ENCODE measurements at regions not wholly inside any gene's neighbourhood (a gene's known extent, or its start where the extent isn't known, plus 50 kb on each side); places are given as distances from the start of the nearest gene placed in this dataset.
A peak's percentile ranks its signal among the peaks of the same experiment; 100 is the strongest.

DNA sequence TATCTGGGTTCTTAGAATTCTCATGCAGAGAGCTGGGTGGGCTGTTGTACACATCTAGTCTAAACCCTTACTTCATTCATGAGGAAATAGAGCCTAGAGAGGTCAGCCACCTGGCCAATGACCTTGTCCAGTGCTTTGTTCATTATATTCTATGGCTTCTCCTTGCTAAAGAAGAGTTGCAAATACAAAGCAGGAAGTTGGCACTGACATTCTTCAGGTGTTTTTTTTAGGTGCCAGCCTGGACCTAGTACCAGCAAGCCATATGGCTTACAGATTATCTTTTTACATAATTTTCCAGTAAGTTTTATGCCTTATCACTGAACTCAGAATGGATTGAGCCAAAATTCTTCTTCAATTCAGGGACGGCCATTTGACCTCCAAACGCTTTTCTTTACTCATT lies 54.7 kb upstream of the PGM2 start:
- DNase-seq (no peak), ATAC-seq (no peak)
- H3K4me1 Mint-ChIP-seq (ENCODE audit: low read depth), result no peaks in the 10 kb centered on the region
- no peak overlapping the region for H3K4me3 Mint-ChIP-seq
- H3K36me3 Mint-ChIP-seq (ENCODE audit: low read depth), result no peaks in the 10 kb centered on the region
- CTCF ChIA-PET, result interaction anchor here (1.0 kb wide), 1 partner anchor 169 kb away, joined by 3 read pairs; no protein-coding TSS in a partner anchor
- POLR2A ChIA-PET, result no interaction called here
- H3K27me3 Mint-ChIP-seq (ENCODE audit: low read depth), result no peaks in the 10 kb centered on the region
- no peak overlapping the region for H3K27ac Mint-ChIP-seq
- no peaks in the 10 kb centered on the region for H3K9me3 Mint-ChIP-seq (ENCODE audit: insufficient read depth)

DNA sequence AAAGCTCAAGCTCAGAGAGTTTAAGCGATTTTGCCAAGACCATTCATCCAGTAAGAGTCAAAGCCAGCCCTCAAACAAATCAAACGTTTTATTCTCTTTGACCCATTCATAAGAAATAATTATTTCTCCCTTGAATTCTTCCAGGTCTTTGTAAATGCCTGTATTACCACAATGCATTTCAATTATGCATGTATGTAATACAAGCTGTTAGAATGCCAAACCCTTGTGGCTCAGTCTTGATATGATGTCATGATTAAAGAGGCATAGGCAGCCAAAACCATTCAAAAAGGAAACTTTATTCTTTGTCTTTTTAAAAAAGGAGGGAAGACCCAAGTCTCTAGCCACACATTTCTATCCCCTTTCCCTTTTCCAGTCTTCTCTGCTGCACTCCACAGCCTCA lies 56.5 kb upstream of the PGM2 start:
- DNase-seq (no peak), ATAC-seq (no peak)
- ChIA-PET POLR2A (no interaction called here), CTCF (no interaction called here)
- Mint-ChIP-seq H3K4me3 (no peak overlapping the region), H3K4me1 (ENCODE audit: low read depth) (peaks cover 6% of the 10 kb centered on the region), H3K9me3 (ENCODE audit: insufficient read depth) (no peaks in the 10 kb centered on the region), H3K27me3 (ENCODE audit: low read depth) (no peaks in the 10 kb centered on the region), H3K36me3 (ENCODE audit: low read depth) (no peaks in the 10 kb centered on the region), H3K27ac (no peak overlapping the region)

DNA sequence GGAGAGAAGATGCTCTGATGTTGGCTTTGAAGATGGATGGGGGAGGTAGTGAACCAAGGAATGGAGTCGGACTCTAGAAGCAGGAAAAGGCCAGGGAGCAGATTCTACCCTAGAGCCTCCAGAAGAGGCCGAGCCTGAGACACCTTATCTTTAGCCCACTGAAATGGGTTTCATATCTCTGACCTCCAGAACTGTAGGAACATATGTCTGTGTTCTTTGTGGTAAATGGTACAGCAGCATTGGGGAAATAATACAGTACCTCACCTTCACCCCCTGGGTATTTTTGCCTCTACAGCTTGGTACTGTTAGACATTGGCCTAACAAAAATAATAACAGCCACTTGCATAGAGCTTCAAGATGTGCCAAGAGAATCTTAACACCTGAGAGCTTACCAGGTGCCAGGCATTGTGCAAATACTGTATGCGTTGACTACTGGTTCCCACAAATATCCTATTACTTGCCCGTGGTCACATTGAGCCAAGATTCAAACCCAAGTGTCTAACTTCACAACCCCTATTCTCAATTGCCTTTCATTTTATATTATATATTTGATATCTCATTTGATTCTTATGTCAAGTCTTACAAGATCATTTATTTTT lies 57.0 kb upstream of the PGM2 start:
- Mint-ChIP-seq H3K36me3 (ENCODE audit: low read depth) (no peaks in the 10 kb centered on the region), H3K4me1 (ENCODE audit: low read depth) (peaks cover 6% of the 10 kb centered on the region), H3K9me3 (ENCODE audit: insufficient read depth) (no peaks in the 10 kb centered on the region), H3K27ac (no peak overlapping the region), H3K27me3 (ENCODE audit: low read depth) (no peaks in the 10 kb centered on the region), H3K4me3 (no peak overlapping the region)
- DNase-seq (no peak), ATAC-seq (no peak)
- ChIA-PET POLR2A (no interaction called here), CTCF (no interaction called here)

DNA sequence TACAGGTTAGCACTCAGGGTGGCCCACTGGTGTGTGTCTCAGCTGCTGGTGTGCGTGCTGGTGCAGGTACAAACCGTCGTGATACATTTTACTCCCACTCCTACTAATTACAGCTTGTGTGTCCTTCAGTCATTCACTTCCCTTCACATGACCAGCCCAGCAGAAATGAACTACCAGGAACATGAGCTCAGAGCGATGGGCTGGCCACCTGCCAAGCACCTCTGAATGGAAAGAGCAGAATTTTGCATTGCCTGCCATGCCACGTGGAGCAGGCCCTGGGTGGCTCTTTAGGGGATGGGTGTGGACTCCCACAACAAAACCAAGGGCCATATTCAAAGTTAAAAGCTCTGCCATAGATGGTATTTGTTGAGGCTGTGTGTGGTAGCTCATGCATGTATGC lies 58.9 kb upstream of the PGM2 start:
- DNase-seq (no peak), ATAC-seq (no peak)
- Mint-ChIP-seq H3K9me3 (ENCODE audit: insufficient read depth) (no peaks in the 10 kb centered on the region), H3K27ac (no peak overlapping the region), H3K4me3 (no peak overlapping the region), H3K36me3 (ENCODE audit: low read depth) (no peaks in the 10 kb centered on the region), H3K27me3 (ENCODE audit: low read depth) (no peaks in the 10 kb centered on the region), H3K4me1 (ENCODE audit: low read depth) (peaks cover 6% of the 10 kb centered on the region)
- ChIA-PET POLR2A (interaction anchor here (1.5 kb wide), 1 partner anchor 9 kb away, joined by 4 read pairs; no protein-coding TSS in a partner anchor), CTCF (interaction anchor here (0.6 kb wide), 1 partner anchor 16 kb away, joined by 3 read pairs; no protein-coding TSS in a partner anchor)

DNA sequence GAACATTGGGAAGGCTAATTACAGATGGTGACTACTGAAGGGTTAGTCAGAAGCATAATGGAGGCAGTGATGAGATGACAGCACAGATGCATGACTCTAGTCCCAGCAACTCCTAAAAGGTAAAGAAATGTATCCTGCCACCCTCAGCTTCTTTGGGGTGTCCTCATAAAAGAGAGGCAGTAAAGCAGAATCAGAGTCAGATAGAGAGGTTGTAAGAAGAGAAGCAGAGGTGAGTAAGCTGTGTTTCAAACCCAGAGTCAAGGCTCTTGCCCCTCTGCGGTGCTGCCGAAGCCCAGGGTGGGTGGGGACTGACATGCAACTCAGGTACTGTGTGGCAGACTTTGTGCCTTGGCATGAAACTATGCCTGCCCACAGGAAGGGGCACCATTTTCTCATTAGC lies 59.5 kb upstream of the PGM2 start:
- H3K4me3 Mint-ChIP-seq, result no peak overlapping the region
- no peaks in the 10 kb centered on the region for H3K27me3 Mint-ChIP-seq (ENCODE audit: low read depth)
- H3K36me3 Mint-ChIP-seq (ENCODE audit: low read depth), result no peaks in the 10 kb centered on the region
- no peak for ATAC-seq
- no peaks in the 10 kb centered on the region for H3K9me3 Mint-ChIP-seq (ENCODE audit: insufficient read depth)
- peaks cover 6% of the 10 kb centered on the region for H3K4me1 Mint-ChIP-seq (ENCODE audit: low read depth)
- H3K27ac Mint-ChIP-seq, result no peak overlapping the region
- CTCF ChIA-PET, result no interaction called here
- DNase-seq, result no peak
- POLR2A ChIA-PET, result interaction anchor here (1.5 kb wide), 1 partner anchor 10 kb away, joined by 4 read pairs; no protein-coding TSS in a partner anchor

DNA sequence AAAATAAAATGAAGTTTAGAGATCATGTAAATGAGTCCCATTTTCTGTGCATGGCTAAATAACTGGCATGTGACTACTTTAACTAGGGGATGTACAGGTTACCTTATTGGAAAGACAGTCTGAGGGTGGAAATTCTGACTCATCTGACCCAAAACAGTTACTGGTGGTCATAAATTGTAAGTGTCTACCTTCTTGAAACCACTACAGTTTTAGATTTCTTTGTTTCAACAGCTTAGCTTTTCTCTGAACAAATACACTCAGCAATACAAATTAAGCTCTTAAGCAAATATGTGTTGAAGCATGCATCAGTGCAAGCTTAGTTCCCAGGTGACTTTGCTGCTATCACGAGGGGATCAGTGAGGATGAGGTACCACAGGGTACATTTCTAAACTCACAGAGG lies 60.7 kb upstream of the PGM2 start:
- ChIA-PET CTCF (no interaction called here), POLR2A (no interaction called here)
- Mint-ChIP-seq H3K27ac (no peak overlapping the region), H3K4me3 (no peak overlapping the region), H3K27me3 (ENCODE audit: low read depth) (no peaks in the 10 kb centered on the region), H3K9me3 (ENCODE audit: insufficient read depth) (no peaks in the 10 kb centered on the region), H3K4me1 (ENCODE audit: low read depth) (peaks cover 6% of the 10 kb centered on the region), H3K36me3 (ENCODE audit: low read depth) (no peaks in the 10 kb centered on the region)
- DNase-seq, result no peak
- ATAC-seq, result no peak

DNA sequence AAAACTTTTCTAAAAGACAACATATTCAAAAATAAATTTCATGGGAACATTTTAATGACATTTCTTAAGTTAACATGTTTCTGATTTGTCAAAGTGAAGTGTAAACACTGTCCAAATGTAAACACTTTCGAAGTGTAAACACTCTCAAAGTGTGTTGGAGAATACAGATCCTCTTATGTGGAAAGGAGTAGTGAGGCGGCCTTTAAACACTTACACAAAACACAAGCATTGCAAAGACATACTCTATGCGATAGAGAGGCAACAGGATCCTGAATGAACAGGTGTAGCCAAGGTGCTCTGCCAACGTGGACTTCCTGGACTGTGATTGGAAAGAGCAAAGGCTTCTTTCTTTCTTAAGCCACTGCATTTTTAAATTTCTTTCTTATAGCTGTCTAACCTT lies 62.7 kb upstream of the PGM2 start:
- no peak overlapping the region for H3K4me3 Mint-ChIP-seq
- no peaks in the 10 kb centered on the region for H3K36me3 Mint-ChIP-seq (ENCODE audit: low read depth)
- H3K27ac Mint-ChIP-seq, result no peak overlapping the region
- no peaks in the 10 kb centered on the region for H3K27me3 Mint-ChIP-seq (ENCODE audit: low read depth)
- peaks cover 6% of the 10 kb centered on the region for H3K4me1 Mint-ChIP-seq (ENCODE audit: low read depth)
- POLR2A ChIA-PET, result no interaction called here
- CTCF ChIA-PET, result no interaction called here
- H3K9me3 Mint-ChIP-seq (ENCODE audit: insufficient read depth), result no peaks in the 10 kb centered on the region
- ATAC-seq (no peak), DNase-seq (no peak)

DNA sequence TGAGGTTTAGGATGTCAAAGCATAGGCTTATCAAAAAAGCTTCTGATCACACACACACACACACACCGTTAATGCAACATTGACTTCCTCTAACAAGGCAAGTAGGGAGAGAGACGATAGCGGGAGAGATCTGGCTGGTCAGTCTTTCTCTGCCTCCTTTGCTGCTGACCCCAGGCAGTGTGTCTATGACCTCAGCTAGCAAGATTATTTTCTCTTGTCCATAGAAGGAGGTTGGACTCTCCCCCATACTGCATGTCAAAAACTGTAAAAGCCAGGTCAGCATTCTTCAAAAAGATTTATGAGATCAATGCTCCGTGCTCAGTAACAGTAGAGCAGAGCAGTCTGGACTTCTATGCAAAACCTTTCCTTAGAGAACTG lies 63.5 kb upstream of the PGM2 start:
- no peaks in the 10 kb centered on the region for H3K9me3 Mint-ChIP-seq (ENCODE audit: insufficient read depth)
- no peaks in the 10 kb centered on the region for H3K27me3 Mint-ChIP-seq (ENCODE audit: low read depth)
- H3K27ac Mint-ChIP-seq, result no peak overlapping the region
- CTCF ChIA-PET, result no interaction called here
- H3K4me3 Mint-ChIP-seq, result no peak overlapping the region
- no peaks in the 10 kb centered on the region for H3K36me3 Mint-ChIP-seq (ENCODE audit: low read depth)
- DNase-seq (no peak), ATAC-seq (no peak)
- POLR2A ChIA-PET, result no interaction called here
- H3K4me1 Mint-ChIP-seq (ENCODE audit: low read depth), result peaks cover 13% of the 10 kb centered on the region

DNA sequence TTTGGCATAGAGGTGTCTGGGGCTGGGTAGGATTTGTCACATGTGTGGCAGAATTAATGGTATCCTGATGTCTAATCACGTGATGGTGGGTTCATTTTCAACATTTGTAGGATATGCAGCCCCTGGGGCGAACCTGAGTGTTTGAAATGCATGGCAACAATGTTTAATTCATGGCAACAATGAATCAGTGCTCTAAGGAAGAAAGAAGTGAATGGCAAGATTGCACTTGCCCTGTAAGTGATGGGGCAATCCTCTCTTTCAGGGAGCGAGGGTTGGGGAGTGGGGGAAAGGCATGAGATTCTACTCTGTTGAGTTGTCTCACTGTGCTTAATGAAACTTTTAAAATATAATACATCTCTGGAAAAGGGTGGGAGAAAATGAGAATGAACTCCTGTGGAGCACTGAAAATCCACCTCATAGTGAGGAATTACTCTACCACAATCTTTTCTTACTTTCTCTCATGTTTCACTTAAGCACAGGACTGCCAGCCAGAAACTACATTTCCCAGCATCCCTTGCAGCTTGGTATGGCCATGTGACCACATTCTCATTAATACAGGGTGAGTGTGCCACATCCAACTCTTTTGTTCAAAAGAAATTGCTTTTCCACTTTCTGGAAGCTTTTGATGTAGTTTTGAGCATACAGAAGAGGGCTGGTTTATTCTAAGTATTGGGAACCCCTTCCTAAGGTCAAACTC lies 64.0 kb upstream of the PGM2 start:
- Mint-ChIP-seq H3K9me3 (ENCODE audit: insufficient read depth) (no peaks in the 10 kb centered on the region), H3K4me1 (ENCODE audit: low read depth) (peaks cover 14% of the 10 kb centered on the region), H3K36me3 (ENCODE audit: low read depth) (no peaks in the 10 kb centered on the region), H3K27ac (no peak overlapping the region), H3K27me3 (ENCODE audit: low read depth) (no peaks in the 10 kb centered on the region), H3K4me3 (no peak overlapping the region)
- no peak for ATAC-seq
- peak; percentile 27 for DNase-seq
- ChIA-PET POLR2A (no interaction called here), CTCF (no interaction called here)

DNA sequence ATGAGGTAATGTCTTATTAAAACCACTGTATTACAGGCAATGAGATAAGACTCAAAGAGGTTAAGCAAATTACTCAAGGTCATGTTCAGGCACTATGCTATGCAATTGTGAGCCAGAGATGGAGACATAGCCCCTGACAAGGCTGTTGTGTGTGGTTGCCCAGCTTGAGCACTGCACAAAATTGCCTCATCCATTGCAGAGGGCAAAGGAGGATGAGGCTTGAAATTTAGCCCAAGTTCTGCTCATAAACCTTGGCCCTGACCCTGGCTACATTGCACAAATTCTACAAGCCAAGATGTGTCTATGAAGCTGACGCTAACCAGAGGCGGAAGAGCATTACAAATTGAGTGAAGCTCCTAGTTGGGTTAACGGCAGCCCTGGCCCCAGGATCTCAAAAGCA lies 65.6 kb upstream of the PGM2 start:
- no peaks in the 10 kb centered on the region for H3K27me3 Mint-ChIP-seq (ENCODE audit: low read depth)
- no peak for ATAC-seq
- ChIA-PET POLR2A (no interaction called here), CTCF (no interaction called here)
- H3K36me3 Mint-ChIP-seq (ENCODE audit: low read depth), result no peaks in the 10 kb centered on the region
- H3K4me1 Mint-ChIP-seq (ENCODE audit: low read depth), result peaks cover 12% of the 10 kb centered on the region
- H3K4me3 Mint-ChIP-seq, result no peak overlapping the region
- H3K27ac Mint-ChIP-seq, result no peak overlapping the region
- no peaks in the 10 kb centered on the region for H3K9me3 Mint-ChIP-seq (ENCODE audit: insufficient read depth)
- no peak for DNase-seq

DNA sequence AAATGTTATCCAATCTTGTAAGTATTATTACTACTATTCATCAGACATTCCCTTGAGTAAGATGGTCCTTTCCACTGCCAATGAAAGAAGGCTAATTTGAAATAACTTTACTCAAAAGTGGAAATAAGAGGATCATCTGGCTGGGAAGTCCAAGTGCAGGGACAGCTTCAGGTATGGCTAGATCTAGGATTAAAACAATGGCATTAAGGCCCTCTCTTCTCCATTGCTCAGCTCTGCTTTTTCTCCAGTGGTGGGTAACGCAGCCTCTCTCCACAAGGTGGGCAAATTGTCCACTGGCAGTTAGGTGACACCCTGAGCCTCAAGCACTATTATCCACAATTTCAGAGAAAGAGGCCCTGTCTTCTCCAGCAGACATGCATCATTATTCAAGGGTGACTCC lies 66.7 kb upstream of the PGM2 start:
- ATAC-seq (no peak), DNase-seq (no peak)
- H3K9me3 Mint-ChIP-seq (ENCODE audit: insufficient read depth), result no peaks in the 10 kb centered on the region
- H3K27me3 Mint-ChIP-seq (ENCODE audit: low read depth), result peaks cover 2% of the 10 kb centered on the region
- H3K36me3 Mint-ChIP-seq (ENCODE audit: low read depth), result no peaks in the 10 kb centered on the region
- POLR2A ChIA-PET, result no interaction called here
- no peak overlapping the region for H3K27ac Mint-ChIP-seq
- CTCF ChIA-PET, result no interaction called here
- H3K4me1 Mint-ChIP-seq (ENCODE audit: low read depth), result peaks cover 8% of the 10 kb centered on the region
- no peak overlapping the region for H3K4me3 Mint-ChIP-seq

DNA sequence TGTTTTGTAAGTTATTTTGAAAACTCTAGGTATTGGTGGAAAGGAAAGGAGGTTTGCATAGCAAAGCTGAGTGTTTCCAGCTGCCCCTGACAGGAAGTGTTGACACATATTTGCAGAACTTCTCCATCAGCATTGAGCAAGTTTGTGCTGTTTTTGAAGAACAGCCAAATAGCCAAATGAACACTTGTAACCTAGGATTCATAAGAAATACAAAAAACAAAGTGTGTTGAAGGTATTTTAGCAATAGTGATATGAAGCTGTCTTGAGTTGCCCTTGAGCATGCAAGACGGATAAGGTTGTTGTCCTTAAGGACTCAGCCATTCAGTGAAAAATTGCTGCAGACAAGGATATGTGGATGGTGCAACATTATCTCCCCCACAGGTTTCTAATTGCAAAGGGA lies 68.3 kb upstream of the PGM2 start:
- no peaks in the 10 kb centered on the region for H3K36me3 Mint-ChIP-seq (ENCODE audit: low read depth)
- no peaks in the 10 kb centered on the region for H3K9me3 Mint-ChIP-seq (ENCODE audit: insufficient read depth)
- peaks cover 18% of the 10 kb centered on the region for H3K4me1 Mint-ChIP-seq (ENCODE audit: low read depth)
- ChIA-PET POLR2A (no interaction called here), CTCF (interaction anchor here (1.8 kb wide), 1 partner anchor 155 kb away, joined by 9 read pairs; no protein-coding TSS in a partner anchor)
- H3K27ac Mint-ChIP-seq, result no peak overlapping the region
- no peak for ATAC-seq
- no peak for DNase-seq
- no peak overlapping the region for H3K4me3 Mint-ChIP-seq
- H3K27me3 Mint-ChIP-seq (ENCODE audit: low read depth), result peaks cover 2% of the 10 kb centered on the region

DNA sequence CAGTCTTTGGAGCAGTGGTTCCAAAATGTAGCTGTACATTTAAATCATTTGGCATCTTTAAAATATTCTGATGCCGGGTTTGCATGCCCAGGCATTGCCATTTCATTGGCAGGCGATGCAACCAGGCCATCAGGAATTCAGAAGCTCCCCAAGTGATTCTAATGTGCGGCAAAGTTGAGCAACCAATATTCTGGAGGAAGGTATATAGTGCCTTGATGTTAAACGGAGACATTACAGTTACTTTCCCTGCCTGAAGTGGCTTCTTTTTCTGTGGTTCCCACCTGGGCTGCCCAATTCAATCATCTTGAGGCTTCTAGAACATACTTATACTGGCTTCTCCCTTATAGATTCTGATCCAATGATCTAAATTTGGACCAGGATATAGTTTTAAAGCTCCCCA lies 68.7 kb upstream of the PGM2 start:
- H3K27ac Mint-ChIP-seq, result no peak overlapping the region
- H3K9me3 Mint-ChIP-seq (ENCODE audit: insufficient read depth), result no peaks in the 10 kb centered on the region
- CTCF ChIA-PET, result interaction anchor here (1.8 kb wide), 1 partner anchor 155 kb away, joined by 9 read pairs; no protein-coding TSS in a partner anchor
- H3K4me1 Mint-ChIP-seq (ENCODE audit: low read depth), result peaks cover 18% of the 10 kb centered on the region
- no peak for ATAC-seq
- no peak for DNase-seq
- POLR2A ChIA-PET, result no interaction called here
- peaks cover 2% of the 10 kb centered on the region for H3K27me3 Mint-ChIP-seq (ENCODE audit: low read depth)
- H3K36me3 Mint-ChIP-seq (ENCODE audit: low read depth), result no peaks in the 10 kb centered on the region
- H3K4me3 Mint-ChIP-seq, result no peak overlapping the region
